ENCODE measurements at regions not wholly inside any gene's neighbourhood (a gene's known extent, or its start where the extent isn't known, plus 50 kb on each side); places are given as distances from the start of the nearest gene placed in this dataset.

GRCh38 chr18:66682855-66683322 is 79.0 kb upstream of the CDH19 start:
- peaks cover 6 to 16% of the 10 kb centered on the region in 2 donors for H3K9me3 Mint-ChIP-seq
- H3K27ac Mint-ChIP-seq, result no peak overlapping the region
- DNase-seq (ENCODE audit: low spot score in 2 of 2), result no peak
- peaks cover under 1 to 7% of the 10 kb centered on the region in 2 donors for H3K36me3 Mint-ChIP-seq
- ATAC-seq, result no peak

GRCh38 chr18:66676699-66677098 is 72.8 kb upstream of the CDH19 start:
- Mint-ChIP-seq H3K27ac (no peak overlapping the region), H3K9me3 (peaks cover 14 to 18% of the 10 kb centered on the region in 2 donors), H3K36me3 (peaks cover 0 to 4% of the 10 kb centered on the region in 2 donors)
- DNase-seq (ENCODE audit: low spot score in 2 of 2), result no peak
- no peak for ATAC-seq

GRCh38 chr18:66674286-66674685 is 70.4 kb upstream of the CDH19 start:
- Mint-ChIP-seq H3K27ac (no peak overlapping the region), H3K9me3 (peaks cover 20 to 21% of the 10 kb centered on the region in 2 donors), H3K36me3 (peaks cover 0 to 4% of the 10 kb centered on the region in 2 donors)
- ATAC-seq (no peak), DNase-seq (ENCODE audit: low spot score in 2 of 2) (no peak)

GRCh38 chr18:66668706-66669105 is 64.8 kb upstream of the CDH19 start:
- H3K27ac Mint-ChIP-seq, result no peak overlapping the region
- peaks cover 14 to 20% of the 10 kb centered on the region in 2 donors for H3K9me3 Mint-ChIP-seq
- no peaks in the 10 kb centered on the region for H3K36me3 Mint-ChIP-seq
- ATAC-seq (no peak), DNase-seq (ENCODE audit: low spot score in 2 of 2) (no peak)

GRCh38 chr18:66662632-66663031 is 58.7 kb upstream of the CDH19 start:
- Mint-ChIP-seq H3K9me3 (peaks cover 9 to 14% of the 10 kb centered on the region in 2 donors), H3K27ac (no peak overlapping the region), H3K36me3 (no peaks in the 10 kb centered on the region)

GRCh38 chr18:66655407-66655806 is 51.5 kb upstream of the CDH19 start:
- DNase-seq (ENCODE audit: low spot score in 2 of 2), result no peak
- H3K9me3 Mint-ChIP-seq, result peaks cover 9 to 11% of the 10 kb centered on the region in 2 donors
- no peaks in the 10 kb centered on the region for H3K36me3 Mint-ChIP-seq

More at GRCh38 chr18:66662632-66663031, 58.7 kb upstream of the CDH19 start:
- DNase-seq (ENCODE audit: low spot score in 2 of 2) (no peak), ATAC-seq (no peak)

More at GRCh38 chr18:66655407-66655806, 51.5 kb upstream of the CDH19 start:
- ATAC-seq, result no peak
- no peak overlapping the region for H3K27ac Mint-ChIP-seq

Measured in activated naive CD4-positive, alpha-beta T cell treated with anti-CD3 and anti-CD28 coated beads, Interleukin-2, amount 50 U/mL, for 72 hours (primary cell).